Activated T-cell treated with anti-CD3 and anti-CD28 coated beads, Interleukin-2, amount 50 U/mL, for 48 hours (primary cell): ENCODE measurements at regions not wholly inside any gene's neighbourhood (a gene's known extent, or its start where the extent isn't known, plus 50 kb on each side); places are given as distances from the start of the nearest gene placed in this dataset.

Experiments
- DNase-seq, 2 experiments: peaks; one replicate each; pipeline ENCODE4 v3.0.0-alpha.2; 2020

DNA sequence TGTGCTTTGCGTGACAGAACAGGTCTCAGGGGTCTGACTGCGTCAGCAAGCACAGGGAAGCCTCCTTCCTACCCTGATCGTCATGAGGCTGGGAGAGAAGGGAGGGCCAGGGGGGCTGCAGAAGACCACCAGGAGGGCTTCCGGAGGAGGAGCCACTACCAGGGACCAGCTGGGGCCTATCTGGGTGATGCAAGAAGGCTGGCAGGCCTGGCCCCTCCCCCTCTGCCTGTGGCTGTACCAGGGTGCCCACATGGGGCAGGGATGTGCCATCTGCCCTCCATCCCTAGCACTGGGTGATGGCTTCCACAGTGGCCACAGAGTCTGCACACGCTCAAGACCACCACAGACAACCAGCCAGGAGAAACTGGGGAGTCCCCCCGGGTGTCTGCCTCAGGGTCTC, 116.4 kb upstream of the NKX1-1 start:
- no peak for DNase-seq

- DNase-seq = no peak
Observed at GRCh38 chr4:1521821-1522361, 115.6 kb upstream of the NKX1-1 start.

- peak; percentile 35 to 36 for DNase-seq
Observed at GRCh38 chr4:1520795-1521576, 114.7 kb upstream of the NKX1-1 start.

DNA sequence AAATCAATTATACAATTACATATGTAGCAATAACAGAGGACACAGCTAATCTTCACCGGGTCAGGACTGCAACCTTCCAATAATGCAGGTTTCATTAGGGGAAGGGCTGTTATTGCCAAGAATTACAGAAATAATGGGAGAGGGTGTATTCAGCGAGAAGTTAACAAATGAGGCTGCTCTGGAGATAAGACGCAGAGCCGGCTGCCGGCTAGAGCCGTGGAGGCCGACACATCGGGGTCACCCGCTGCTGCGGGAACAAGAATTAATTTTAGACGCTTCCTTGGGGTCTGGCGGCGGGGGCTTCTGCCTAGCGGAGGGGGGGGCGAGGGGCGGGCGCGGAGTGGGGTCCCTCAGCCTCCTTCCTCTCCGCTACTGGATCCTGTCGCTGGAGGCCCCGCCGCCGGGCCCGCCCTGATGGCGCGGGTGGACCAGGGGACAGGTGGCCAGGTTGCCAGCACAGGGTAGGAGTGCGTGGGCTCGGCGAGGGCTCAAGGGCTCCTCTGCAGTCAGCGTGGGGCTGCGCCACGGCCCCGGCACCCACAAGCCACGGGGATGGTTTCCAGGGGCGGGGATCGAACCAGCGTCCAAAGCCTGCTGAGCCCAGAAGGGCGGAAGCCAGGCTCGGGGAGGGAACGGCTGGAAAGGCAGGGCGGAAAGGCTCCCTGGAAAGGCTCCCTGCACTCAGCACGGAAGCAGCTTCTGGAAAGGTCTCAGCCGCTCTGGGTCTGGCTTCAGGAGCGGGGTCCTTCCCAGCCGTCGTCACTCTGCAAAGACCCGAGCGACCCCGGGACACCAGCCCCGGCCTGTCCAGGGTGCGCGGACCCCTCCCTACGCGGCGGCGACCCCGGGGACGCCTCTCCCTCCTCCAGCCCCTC, 113.8 kb upstream of the NKX1-1 start:
- DNase-seq = no peak

GRCh38 chr4:1518997-1519700, 112.9 kb upstream of the NKX1-1 start:
- DNase-seq = no peak

- DNase-seq = no peak
Observed at GRCh38 chr4:1517592-1518411, 111.6 kb upstream of the NKX1-1 start.

DNA sequence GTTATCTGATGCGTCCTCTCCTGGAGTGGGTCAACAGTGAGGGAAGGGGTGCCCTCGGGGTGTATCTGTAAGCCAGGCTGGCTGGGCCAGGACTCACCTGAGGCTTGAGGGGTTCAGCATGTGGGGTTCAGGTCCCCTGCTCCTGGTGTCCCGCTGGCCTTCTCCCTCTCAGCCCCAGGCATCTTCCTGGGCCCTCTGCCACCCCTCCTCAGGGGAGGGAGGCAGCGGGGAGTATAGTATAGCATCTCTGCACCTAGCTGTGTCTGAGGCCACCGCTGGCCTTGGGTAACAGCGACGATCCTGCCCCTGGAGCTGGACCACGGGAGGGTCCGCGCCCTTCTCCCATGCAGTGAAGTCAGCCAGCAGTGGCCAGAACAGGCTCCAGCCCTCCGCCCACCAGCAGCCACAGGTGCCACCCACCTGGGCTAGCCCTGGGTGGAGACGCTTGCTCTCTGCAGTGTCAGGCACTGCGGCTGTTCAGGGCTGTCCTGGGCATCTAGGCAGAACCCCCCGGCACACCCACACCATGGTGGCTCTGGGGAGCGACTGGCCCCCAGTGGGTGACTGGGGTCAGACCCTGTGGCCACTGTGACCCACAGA, 110.7 kb upstream of the NKX1-1 start:
- no peak for DNase-seq

DNA sequence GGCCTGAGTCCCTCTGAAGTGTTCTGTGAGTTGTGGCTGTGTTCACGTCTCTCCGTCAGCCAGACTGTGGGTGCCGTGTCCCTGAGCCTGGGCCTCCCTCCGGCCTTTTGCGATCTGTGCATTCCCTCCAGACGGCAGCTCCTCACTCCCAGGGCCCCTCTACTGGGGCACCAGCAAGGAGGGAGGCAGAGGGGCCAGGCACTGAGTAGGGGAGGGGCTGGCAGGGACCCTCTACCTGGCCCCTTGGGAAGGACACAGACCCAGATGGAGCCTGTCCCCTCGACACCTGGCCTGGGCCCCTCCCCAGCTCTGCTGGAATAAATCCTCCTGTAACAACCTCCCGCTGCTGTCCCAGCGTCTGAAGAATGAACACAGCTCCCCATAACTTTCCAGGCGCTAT, 110.0 kb upstream of the NKX1-1 start:
- no peak for DNase-seq

GRCh38 chr4:1515763-1516162, 109.5 kb upstream of the NKX1-1 start:
- no peak for DNase-seq

- DNase-seq = no peak
Observed at GRCh38 chr4:1515156-1515555, 108.9 kb upstream of the NKX1-1 start.

DNA sequence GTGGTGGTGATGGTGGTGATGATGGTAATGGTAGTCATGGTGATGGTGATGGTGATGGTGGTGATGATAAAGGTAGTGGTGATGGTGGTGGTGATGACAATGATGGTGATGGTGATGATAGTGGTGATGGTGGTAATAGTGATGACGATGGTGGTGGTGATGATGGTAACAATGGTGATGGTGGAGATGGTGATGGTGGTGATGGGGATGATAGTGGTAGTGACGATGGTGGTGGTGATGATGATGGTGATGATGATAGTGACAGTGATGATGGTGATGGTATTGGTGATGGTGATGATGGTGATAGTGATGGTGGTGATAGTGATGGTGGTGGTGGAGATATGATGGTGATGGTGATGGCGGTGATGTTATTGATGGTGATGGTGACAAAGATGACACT, 108.4 kb upstream of the NKX1-1 start:
- no peak for DNase-seq

DNA sequence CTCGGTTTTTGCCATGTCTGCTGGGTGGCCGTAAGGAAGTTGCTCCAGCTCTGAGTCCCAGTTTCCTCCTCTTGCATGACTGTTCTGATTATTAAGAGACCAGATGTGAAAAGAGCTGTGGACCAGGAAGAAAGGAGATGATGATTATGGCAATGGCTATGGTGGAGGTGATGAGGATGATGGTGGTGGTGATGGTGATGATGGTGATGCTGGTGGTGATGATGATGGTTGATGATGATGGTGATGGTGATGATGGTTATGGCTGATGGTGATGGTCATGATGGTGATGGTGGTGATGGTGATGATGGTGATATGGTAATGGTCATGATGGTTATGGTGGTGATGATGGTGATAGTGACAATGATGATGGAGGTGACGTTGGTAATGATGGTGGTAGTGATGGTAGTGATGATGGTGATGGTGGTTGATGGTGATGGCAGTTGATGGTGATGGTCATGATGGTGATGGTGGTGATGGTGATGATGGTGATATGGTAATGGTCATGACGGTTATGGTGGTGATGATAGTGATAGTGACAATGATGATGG, 107.8 kb upstream of the NKX1-1 start:
- no peak for DNase-seq

- peak; percentile 53 to 70 for DNase-seq
Observed at GRCh38 chr4:1512738-1513660, 106.8 kb upstream of the NKX1-1 start.

GRCh38 chr4:1512051-1512737, 106.0 kb upstream of the NKX1-1 start:
- DNase-seq = no peak

DNA sequence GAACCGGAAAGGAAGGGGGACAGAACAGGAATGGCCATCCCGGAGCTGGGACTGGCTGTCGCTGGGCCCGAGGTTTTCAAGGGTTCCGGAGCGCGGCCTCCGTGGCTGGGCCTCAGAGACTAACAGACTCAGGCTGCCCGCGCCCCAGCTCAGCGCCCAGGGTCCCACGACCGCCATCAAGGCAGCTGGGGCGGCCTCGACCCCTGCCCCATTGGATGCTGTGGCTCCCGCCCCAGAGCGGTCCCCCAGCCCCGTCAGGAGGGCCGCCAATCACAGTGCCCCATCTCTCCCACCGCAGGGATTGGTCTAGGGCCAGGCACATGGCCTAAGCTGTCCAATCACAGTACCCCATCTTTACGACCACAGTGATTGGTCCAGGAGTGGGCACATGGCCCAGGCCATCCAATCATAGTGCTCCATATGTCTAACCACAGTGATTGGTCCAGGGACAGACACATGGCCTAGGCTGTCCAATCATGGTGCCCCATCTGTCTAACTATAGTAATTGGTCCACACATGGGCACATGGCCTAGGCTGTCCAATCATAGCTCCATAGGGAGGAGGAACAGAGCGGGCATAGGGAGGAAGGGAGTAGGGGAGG, 105.3 kb upstream of the NKX1-1 start:
- peak in 1 of 2 experiments; percentile 25 for DNase-seq

- DNase-seq = no peak
Observed at GRCh38 chr4:1510931-1511330, 104.7 kb upstream of the NKX1-1 start.

- no peak for DNase-seq
Observed at GRCh38 chr4:1509366-1509765, 103.1 kb upstream of the NKX1-1 start.

- DNase-seq = no peak
Observed at GRCh38 chr4:1508161-1509160, 102.2 kb upstream of the NKX1-1 start.
